Sigmoid colon (tissue), 4 donors: ENCODE measurements at regions not wholly inside any gene's neighbourhood (a gene's known extent, or its start where the extent isn't known, plus 50 kb on each side); places are given as distances from the start of the nearest gene placed in this dataset.

Experiments used
- POLR2A ChIP-seq, 2 donors: fragments of 450-650 bp; IDR thresholded peaks; one replicate each; pipeline ENCODE4 v1.6.1; 2016; ENCODE audit warnings: antibody characterized with exemption in 2 of 2, mild to moderate bottlenecking in 2 of 2, moderate library complexity in 2 of 2
- POLR2AphosphoS5 ChIP-seq, 4 donors: sonication (generic); formaldehyde crosslinking; IDR thresholded peaks; one replicate each; pipeline ENCODE4 v1.6.1; 2017; ENCODE audit warnings: antibody characterized with exemption in 4 of 4
- TF ChIP-seq, protein P1 (sequence below), 4 experiments: fragments of 450-650 bp in 3 of 4; fragments of 200-600 bp in 1 of 4; IDR thresholded peaks; one replicate each; pipeline ENCODE4 v1.5.1; 2016 to 2019; ENCODE audit warnings: antibody characterized with exemption in 4 of 4, mild to moderate bottlenecking in 3 of 4, moderate library complexity in 2 of 4

DNA sequence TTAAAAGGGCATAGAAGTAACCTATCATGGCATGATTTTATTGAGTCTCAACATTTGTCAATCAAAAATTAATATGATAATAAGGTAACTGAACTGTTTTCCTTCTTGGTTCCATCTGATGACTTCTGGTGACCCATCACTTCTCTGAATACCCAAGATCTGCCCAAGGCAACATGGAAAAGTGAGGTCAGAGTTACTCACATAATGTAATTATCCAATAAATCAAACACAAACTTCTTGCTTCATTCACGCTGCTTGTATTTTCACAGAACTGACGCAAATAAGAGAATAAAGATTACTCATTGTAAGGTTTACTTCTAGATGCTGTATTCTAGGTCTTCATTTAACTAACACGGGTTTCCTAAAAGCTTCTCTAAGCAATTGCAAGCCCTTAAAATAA lies 361.6 kb downstream of the RBM26 start:
- no peak for TF ChIP-seq POLR2A (IDR thresholded peaks at IDR 0.05)
- no peak for TF ChIP-seq POLR2AphosphoS5 (IDR thresholded peaks at IDR 0.05)
- TF ChIP-seq, protein P1, sequence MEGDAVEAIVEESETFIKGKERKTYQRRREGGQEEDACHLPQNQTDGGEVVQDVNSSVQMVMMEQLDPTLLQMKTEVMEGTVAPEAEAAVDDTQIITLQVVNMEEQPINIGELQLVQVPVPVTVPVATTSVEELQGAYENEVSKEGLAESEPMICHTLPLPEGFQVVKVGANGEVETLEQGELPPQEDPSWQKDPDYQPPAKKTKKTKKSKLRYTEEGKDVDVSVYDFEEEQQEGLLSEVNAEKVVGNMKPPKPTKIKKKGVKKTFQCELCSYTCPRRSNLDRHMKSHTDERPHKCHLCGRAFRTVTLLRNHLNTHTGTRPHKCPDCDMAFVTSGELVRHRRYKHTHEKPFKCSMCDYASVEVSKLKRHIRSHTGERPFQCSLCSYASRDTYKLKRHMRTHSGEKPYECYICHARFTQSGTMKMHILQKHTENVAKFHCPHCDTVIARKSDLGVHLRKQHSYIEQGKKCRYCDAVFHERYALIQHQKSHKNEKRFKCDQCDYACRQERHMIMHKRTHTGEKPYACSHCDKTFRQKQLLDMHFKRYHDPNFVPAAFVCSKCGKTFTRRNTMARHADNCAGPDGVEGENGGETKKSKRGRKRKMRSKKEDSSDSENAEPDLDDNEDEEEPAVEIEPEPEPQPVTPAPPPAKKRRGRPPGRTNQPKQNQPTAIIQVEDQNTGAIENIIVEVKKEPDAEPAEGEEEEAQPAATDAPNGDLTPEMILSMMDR (IDR thresholded peaks at IDR 0.05): no peak
